ENCODE measurements at regions not wholly inside any gene's neighbourhood (a gene's known extent, or its start where the extent isn't known, plus 50 kb on each side); places are given as distances from the start of the nearest gene placed in this dataset.

DNA sequence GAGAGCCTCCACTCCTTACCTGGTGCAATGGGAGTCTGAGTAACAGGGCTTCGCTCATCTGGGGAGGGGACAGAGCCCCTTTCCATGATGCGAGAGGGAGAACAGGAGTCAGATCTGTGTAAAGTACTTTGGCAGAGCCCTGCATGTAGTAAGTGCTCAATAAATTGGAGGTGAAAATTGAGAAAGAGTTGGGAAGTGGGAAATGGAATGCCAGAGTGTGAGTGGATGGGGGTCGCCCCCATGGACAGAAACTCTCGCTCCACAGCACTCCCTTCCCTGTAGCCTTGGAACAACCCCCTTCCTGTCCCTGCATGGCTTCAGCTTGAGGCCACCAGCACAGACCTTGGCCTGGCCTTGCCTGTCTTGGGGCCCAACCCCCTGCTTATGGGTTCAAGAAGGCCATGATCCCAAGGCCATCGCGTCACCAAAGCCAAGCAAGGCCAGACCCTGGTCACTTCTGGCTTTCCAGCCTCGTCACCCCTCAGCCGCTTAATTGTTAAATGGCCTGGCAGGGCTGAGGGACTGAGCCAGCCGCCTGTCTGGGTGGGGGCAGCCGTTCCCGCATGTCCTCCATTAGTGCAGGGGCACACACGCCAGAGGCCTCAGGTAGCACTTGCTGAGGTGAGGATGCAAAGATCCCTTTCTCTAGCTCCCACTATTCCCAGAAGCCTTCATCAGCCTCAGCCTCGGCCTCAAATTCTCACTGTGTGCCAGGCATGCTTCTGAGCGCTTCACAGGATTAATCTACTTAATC is 93.7 kb upstream of the PTPN1 start:
- TF ChIP-seq, protein P1, sequence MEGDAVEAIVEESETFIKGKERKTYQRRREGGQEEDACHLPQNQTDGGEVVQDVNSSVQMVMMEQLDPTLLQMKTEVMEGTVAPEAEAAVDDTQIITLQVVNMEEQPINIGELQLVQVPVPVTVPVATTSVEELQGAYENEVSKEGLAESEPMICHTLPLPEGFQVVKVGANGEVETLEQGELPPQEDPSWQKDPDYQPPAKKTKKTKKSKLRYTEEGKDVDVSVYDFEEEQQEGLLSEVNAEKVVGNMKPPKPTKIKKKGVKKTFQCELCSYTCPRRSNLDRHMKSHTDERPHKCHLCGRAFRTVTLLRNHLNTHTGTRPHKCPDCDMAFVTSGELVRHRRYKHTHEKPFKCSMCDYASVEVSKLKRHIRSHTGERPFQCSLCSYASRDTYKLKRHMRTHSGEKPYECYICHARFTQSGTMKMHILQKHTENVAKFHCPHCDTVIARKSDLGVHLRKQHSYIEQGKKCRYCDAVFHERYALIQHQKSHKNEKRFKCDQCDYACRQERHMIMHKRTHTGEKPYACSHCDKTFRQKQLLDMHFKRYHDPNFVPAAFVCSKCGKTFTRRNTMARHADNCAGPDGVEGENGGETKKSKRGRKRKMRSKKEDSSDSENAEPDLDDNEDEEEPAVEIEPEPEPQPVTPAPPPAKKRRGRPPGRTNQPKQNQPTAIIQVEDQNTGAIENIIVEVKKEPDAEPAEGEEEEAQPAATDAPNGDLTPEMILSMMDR (IDR thresholded peaks at IDR 0.05; ENCODE audit: borderline replicate concordance, extremely low read depth, insufficient read depth): no peak
- Histone ChIP-seq H3K27me3 (ENCODE audit: control insufficient read depth, insufficient read depth, low read length) (no peaks in the 10 kb centered on the region), H3K9me3 (ENCODE audit: control insufficient read depth in 2 of 3, insufficient read depth in 1 of 3, low read length in 3 of 3) (peaks cover 0 to 5% (median 0%) of the 10 kb centered on the region in 3 donors), H3K9ac (ENCODE audit: low read length in 3 of 3) (peak overlapping the region in 2 of 3 donors; percentile 8 to 80), H3K4me3 (ENCODE audit: low read length in 3 of 3) (peak overlapping the region in 1 of 3 donors; percentile 7), H3K4me1 (ENCODE audit: control insufficient read depth in 2 of 3, insufficient read depth in 2 of 3, low read depth in 1 of 3, low read length in 3 of 3) (peaks cover 2 to 17% (median 14%) of the 10 kb centered on the region in 3 donors), H3K27ac (ENCODE audit: low read depth in 2 of 2, low read length in 2 of 2) (peak overlapping the region; percentile 93 to 95), H3K36me3 (ENCODE audit: control insufficient read depth in 2 of 3, insufficient read depth in 3 of 3, low read length in 3 of 3) (no peaks in the 10 kb centered on the region)
- FAIRE-seq: no peak
- DNase-seq: peak in 1 of 5 donors; percentile 87
- intact Hi-C loops (cut with DNase I): no loop called here

DNA sequence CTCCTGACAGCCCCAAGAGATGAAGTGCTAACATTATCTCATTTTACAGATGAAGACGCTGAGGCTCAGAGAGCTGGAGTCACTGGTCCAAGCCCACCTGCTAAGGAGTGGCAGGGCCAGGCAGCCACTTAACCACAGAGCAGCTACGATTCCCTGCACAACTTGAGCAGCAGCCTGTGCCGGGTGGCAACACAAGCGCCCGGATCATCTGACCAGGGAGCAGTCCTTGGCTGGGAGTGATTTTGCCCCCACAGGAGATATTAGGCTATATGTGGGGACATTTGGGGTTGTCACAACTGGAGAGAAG is 93.2 kb upstream of the PTPN1 start:
- intact Hi-C loops (cut with DNase I): no loop called here
- peak overlapping the region in 1 of 3 donors; percentile 80 for H3K9ac ChIP-seq (ENCODE audit: low read length in 3 of 3)
- FAIRE-seq: no peak

DNA sequence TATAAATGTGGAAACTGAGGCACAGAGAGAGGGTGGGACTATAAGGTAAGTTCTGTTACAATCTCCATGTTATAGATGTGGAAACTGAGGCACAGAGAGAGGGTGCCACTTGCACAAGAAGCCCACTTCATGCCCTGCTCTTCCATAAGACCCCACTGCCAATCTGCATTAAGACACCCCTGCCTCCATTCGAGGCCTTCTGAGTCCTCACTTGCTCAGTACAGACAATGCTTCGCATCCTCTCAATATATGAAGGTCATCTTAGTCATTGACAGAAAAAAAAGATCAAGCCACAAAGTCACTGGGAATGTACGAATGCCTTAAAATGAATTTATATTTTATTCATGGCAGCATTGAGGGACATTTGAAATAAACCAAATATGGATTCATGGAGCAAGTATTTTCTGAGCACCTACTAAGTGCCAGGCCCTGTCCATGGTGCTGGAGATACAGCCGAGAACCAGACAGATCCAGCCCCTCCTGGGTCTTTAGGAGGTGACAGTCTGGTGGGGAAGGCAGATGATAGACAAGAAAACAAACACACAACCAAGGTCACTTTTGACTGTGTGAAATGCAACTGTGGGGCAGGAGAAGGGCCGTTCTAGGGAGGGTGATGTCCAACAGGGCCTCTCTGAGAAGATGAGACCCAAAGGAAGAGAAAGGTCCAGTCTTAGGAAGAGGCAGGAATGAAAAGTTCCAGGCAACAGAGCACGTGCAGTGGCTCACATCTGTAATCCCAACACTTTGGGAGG is 92.5 kb upstream of the PTPN1 start:
- peaks cover 2 to 17% (median 14%) of the 10 kb centered on the region in 3 donors for H3K4me1 ChIP-seq (ENCODE audit: control insufficient read depth in 2 of 3, insufficient read depth in 2 of 3, low read depth in 1 of 3, low read length in 3 of 3)
- no peaks in the 10 kb centered on the region for H3K27me3 ChIP-seq (ENCODE audit: control insufficient read depth, insufficient read depth, low read length)
- peaks cover 0 to 12% (median 0%) of the 10 kb centered on the region in 3 donors for H3K9me3 ChIP-seq (ENCODE audit: control insufficient read depth in 2 of 3, insufficient read depth in 1 of 3, low read length in 3 of 3)
- H3K4me3 ChIP-seq (ENCODE audit: low read length in 3 of 3): no peak overlapping the region
- TF ChIP-seq, protein P1 (IDR thresholded peaks at IDR 0.05; ENCODE audit: borderline replicate concordance, extremely low read depth, insufficient read depth): no peak
- H3K9ac ChIP-seq (ENCODE audit: low read length in 3 of 3): no peak overlapping the region
- DNase-seq (peak in 1 of 5 donors; percentile 12), FAIRE-seq (no peak)
- no peaks in the 10 kb centered on the region for H3K36me3 ChIP-seq (ENCODE audit: control insufficient read depth in 2 of 3, insufficient read depth in 3 of 3, low read length in 3 of 3)
- intact Hi-C loops (cut with DNase I): no loop called here
- H3K27ac ChIP-seq (ENCODE audit: low read depth in 2 of 2, low read length in 2 of 2): no peak overlapping the region

More for the DNA sequence above, 93.2 kb upstream of the PTPN1 start:
- no peak for DNase-seq
- H3K27ac ChIP-seq (ENCODE audit: low read depth in 2 of 2, low read length in 2 of 2): peak overlapping the region; percentile 93 to 95
- peaks cover 2 to 17% (median 14%) of the 10 kb centered on the region in 3 donors for H3K4me1 ChIP-seq (ENCODE audit: control insufficient read depth in 2 of 3, insufficient read depth in 2 of 3, low read depth in 1 of 3, low read length in 3 of 3)
- TF ChIP-seq, protein P1 (IDR thresholded peaks at IDR 0.05; ENCODE audit: borderline replicate concordance, extremely low read depth, insufficient read depth): no peak
- H3K36me3 ChIP-seq (ENCODE audit: control insufficient read depth in 2 of 3, insufficient read depth in 3 of 3, low read length in 3 of 3): no peaks in the 10 kb centered on the region
- H3K9me3 ChIP-seq (ENCODE audit: control insufficient read depth in 2 of 3, insufficient read depth in 1 of 3, low read length in 3 of 3): peaks cover 0 to 10% (median 0%) of the 10 kb centered on the region in 3 donors
- no peak overlapping the region for H3K4me3 ChIP-seq (ENCODE audit: low read length in 3 of 3)
- H3K27me3 ChIP-seq (ENCODE audit: control insufficient read depth, insufficient read depth, low read length): no peaks in the 10 kb centered on the region

Data from kidney (tissue), 13 donors.